Panc1 (cell line): ENCODE measurements at regions not wholly inside any gene's neighbourhood (a gene's known extent, or its start where the extent isn't known, plus 50 kb on each side); places are given as distances from the start of the nearest gene placed in this dataset.

Experiments
- ATAC-seq: fragments of 200-7000 bp; cut with Tn5 transposase; 2 replicates; pipeline ENCODE4 v1.9.1; 2020; ENCODE audit warnings: mild to moderate bottlenecking, moderate library complexity
- BruUV-seq: library from RNA; stranded (reverse); fragments of 400-500 nt; replicated peaks from 2 replicates; lab custom pipeline; 2021; lab: Mats Ljungman, UMichigan
- CTCF ChIA-PET: fragments of 300-600 bp; sonication (Branson Sonifier 250); formaldehyde crosslinking; loops from one replicate; lab custom pipeline; 2022; ENCODE audit warnings: antibody characterized with exemption; lab: Charles Lee
- POLR2A ChIA-PET: fragments of 300-600 bp; sonication (Branson Sonifier 250); formaldehyde crosslinking; loops from one replicate; lab custom pipeline; 2022; ENCODE audit warnings: antibody characterized with exemption; lab: Charles Lee
- DNase-seq: peaks from one replicate; pipeline ENCODE4 v3.0.0-alpha.2; 2010; ENCODE audit warnings: low read depth, low spot score
- H3K27ac ChIP-seq: 2 replicates; pipeline ENCODE4 v1.5.1; 2011; ENCODE audit warnings: mild to moderate bottlenecking, low read length, inconsistent platforms
- H3K27me3 ChIP-seq: fragments of 200-500 bp; sonication (Bioruptor generic); 2 replicates; pipeline ENCODE4 v1.6.0; 2014; ENCODE audit warnings: low read length, inconsistent platforms; ENCODE audit not compliant: control insufficient read depth, insufficient read depth
- H3K36me3 ChIP-seq: fragments of 200-500 bp; sonication (Bioruptor generic); 2 replicates; pipeline ENCODE4 v1.5.1; 2014; ENCODE audit warnings: inconsistent platforms, mild to moderate bottlenecking, low read length, moderate library complexity; ENCODE audit not compliant: control insufficient read depth, insufficient read depth
- H3K4me1 ChIP-seq: 2 replicates; pipeline ENCODE4 v1.5.1; 2011; ENCODE audit warnings: inconsistent platforms, mild to moderate bottlenecking, low read length, moderate library complexity; ENCODE audit not compliant: control insufficient read depth, insufficient read depth
- H3K4me3 ChIP-seq, 2 experiments: 2 replicates each; pipeline ENCODE4 v1.5.1; 2011 to 2012; ENCODE audit warnings: low read depth in 2 of 2, low read length in 2 of 2, mild to moderate bottlenecking in 2 of 2, inconsistent platforms in 1 of 2, moderate library complexity in 1 of 2
- H3K9me3 ChIP-seq: fragments of 200-500 bp; sonication (Bioruptor generic); 2 replicates; pipeline ENCODE4 v1.5.1; 2014; ENCODE audit warnings: low read depth, mild to moderate bottlenecking, inconsistent platforms, low read length, moderate library complexity; ENCODE audit not compliant: control insufficient read depth, insufficient read depth
- POLR2AphosphoS5 ChIP-seq: IDR thresholded peaks from 2 replicates; pipeline ENCODE4 v1.6.1; 2012; ENCODE audit warnings: mild to moderate bottlenecking, low read depth, low read length, moderate library complexity
- SIN3A ChIP-seq: IDR thresholded peaks from 2 replicates; pipeline ENCODE4 v1.6.1; 2012; ENCODE audit warnings: low read depth, mild to moderate bottlenecking, low read length, moderate library complexity, borderline replicate concordance; ENCODE audit not compliant: insufficient read depth
- TCF7L2 ChIP-seq: IDR thresholded peaks from 2 replicates; pipeline ENCODE4 v1.6.1; 2011; ENCODE audit warnings: mild to moderate bottlenecking, low read depth, low read length, inconsistent platforms
- in situ Hi-C: cut with HindIII; loops from 2 replicates; pipeline ENCODE4 v1.10.0; 2016; ENCODE audit warnings: low sequenced_read_pairs, low pct_unique_long_range_greater_than_20kb
- intact Hi-C: fragments of 100-400 bp; cut with micrococcal nuclease; formaldehyde crosslinking; loops from one replicate; pipeline ENCODE4 v1.10.0; 2022; ENCODE audit not compliant: unreplicated experiment
- TF ChIP-seq, protein P1 (sequence below), 2 experiments: IDR thresholded peaks; 2 replicates each; pipeline ENCODE4 v1.6.1; 2011 to 2012; ENCODE audit warnings: low read depth in 2 of 2, control low read depth in 1 of 2, low read length in 1 of 2, mild to moderate bottlenecking in 1 of 2, moderate library complexity in 1 of 2; ENCODE audit not compliant: insufficient read depth in 1 of 2
- TF ChIP-seq, protein P2 (sequence below): fragments of 450-650 bp; IDR thresholded peaks from 2 replicates; pipeline ENCODE4 v1.5.1; 2017; ENCODE audit warnings: mild to moderate bottlenecking

DNA sequence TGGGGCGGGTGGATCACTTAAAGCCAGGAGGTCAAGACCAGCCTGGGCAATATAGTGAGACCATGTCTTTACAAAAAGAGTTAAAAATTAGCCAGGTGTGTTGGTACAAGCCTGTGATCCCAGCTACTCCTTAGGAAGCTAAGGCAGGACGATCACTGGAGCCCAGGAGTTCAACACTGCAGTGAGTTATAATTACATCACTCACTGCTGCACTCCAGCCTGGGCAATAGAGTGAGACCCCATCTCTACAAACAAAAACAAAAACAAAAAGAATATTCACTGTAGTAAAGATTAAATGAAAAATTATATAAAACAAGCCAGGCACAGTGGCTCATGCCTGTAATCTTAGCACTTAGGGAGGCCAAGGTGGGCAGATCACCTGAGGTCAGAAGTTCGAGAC is 1047.6 kb upstream of the AUTS2 start:
- no peaks in the 10 kb centered on the region for H3K27me3 ChIP-seq
- no peaks in the 10 kb centered on the region for H3K9me3 ChIP-seq
- H3K36me3 ChIP-seq: no peaks in the 10 kb centered on the region
- in situ Hi-C loops (no loop called here), intact Hi-C loops (no loop called here)
- ATAC-seq (no peak), DNase-seq (no peak)
- ChIA-PET CTCF (no interaction called here), POLR2A (no interaction called here)
- H3K27ac ChIP-seq: no peak overlapping the region
- no TSS peak for BruUV-seq
- no peaks in the 10 kb centered on the region for H3K4me1 ChIP-seq
- TF ChIP-seq TCF7L2: no peak
- TF ChIP-seq, protein P1, sequence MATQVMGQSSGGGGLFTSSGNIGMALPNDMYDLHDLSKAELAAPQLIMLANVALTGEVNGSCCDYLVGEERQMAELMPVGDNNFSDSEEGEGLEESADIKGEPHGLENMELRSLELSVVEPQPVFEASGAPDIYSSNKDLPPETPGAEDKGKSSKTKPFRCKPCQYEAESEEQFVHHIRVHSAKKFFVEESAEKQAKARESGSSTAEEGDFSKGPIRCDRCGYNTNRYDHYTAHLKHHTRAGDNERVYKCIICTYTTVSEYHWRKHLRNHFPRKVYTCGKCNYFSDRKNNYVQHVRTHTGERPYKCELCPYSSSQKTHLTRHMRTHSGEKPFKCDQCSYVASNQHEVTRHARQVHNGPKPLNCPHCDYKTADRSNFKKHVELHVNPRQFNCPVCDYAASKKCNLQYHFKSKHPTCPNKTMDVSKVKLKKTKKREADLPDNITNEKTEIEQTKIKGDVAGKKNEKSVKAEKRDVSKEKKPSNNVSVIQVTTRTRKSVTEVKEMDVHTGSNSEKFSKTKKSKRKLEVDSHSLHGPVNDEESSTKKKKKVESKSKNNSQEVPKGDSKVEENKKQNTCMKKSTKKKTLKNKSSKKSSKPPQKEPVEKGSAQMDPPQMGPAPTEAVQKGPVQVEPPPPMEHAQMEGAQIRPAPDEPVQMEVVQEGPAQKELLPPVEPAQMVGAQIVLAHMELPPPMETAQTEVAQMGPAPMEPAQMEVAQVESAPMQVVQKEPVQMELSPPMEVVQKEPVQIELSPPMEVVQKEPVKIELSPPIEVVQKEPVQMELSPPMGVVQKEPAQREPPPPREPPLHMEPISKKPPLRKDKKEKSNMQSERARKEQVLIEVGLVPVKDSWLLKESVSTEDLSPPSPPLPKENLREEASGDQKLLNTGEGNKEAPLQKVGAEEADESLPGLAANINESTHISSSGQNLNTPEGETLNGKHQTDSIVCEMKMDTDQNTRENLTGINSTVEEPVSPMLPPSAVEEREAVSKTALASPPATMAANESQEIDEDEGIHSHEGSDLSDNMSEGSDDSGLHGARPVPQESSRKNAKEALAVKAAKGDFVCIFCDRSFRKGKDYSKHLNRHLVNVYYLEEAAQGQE (IDR thresholded peaks at IDR 0.05; ENCODE audit: insufficient read depth in 1 of 2, low read depth in 2 of 2, low read length in 1 of 2): no peak
- no peak for TF ChIP-seq POLR2AphosphoS5
- TF ChIP-seq, protein P2, sequence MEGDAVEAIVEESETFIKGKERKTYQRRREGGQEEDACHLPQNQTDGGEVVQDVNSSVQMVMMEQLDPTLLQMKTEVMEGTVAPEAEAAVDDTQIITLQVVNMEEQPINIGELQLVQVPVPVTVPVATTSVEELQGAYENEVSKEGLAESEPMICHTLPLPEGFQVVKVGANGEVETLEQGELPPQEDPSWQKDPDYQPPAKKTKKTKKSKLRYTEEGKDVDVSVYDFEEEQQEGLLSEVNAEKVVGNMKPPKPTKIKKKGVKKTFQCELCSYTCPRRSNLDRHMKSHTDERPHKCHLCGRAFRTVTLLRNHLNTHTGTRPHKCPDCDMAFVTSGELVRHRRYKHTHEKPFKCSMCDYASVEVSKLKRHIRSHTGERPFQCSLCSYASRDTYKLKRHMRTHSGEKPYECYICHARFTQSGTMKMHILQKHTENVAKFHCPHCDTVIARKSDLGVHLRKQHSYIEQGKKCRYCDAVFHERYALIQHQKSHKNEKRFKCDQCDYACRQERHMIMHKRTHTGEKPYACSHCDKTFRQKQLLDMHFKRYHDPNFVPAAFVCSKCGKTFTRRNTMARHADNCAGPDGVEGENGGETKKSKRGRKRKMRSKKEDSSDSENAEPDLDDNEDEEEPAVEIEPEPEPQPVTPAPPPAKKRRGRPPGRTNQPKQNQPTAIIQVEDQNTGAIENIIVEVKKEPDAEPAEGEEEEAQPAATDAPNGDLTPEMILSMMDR: no peak
- no peak for TF ChIP-seq SIN3A
- H3K4me3 ChIP-seq: no peak overlapping the region

DNA sequence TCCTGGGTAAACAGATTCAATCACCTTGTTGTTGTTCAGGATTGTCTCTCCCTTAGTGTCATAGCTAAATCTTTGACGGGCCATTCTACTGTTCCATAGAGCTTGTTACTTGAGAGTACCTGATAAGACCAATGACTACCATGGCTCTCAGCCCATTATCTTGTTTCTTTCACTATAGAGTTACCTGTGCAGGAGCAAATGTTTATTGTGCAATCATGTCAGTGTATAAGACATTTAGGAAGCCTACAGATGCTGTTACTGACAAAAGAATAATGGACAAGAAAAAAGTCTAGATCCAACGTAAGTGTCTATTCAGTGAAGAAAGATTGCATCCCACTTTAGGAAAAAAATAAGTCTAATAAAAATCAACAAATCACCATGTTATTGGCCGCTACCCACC is 1041.7 kb upstream of the AUTS2 start:
- Histone ChIP-seq H3K4me3 (no peak overlapping the region), H3K27me3 (no peaks in the 10 kb centered on the region), H3K9me3 (no peaks in the 10 kb centered on the region), H3K36me3 (no peaks in the 10 kb centered on the region), H3K4me1 (no peaks in the 10 kb centered on the region), H3K27ac (no peak overlapping the region)
- intact Hi-C loops (no loop called here), in situ Hi-C loops (no loop called here)
- no TSS peak for BruUV-seq
- ChIA-PET CTCF (no interaction called here), POLR2A (no interaction called here)
- no peak for ATAC-seq
- TF ChIP-seq POLR2AphosphoS5: no peak
- TF ChIP-seq, protein P2: no peak
- TF ChIP-seq TCF7L2: no peak
- TF ChIP-seq, protein P1 (IDR thresholded peaks at IDR 0.05; ENCODE audit: insufficient read depth in 1 of 2, low read depth in 2 of 2, low read length in 1 of 2): no peak
- TF ChIP-seq SIN3A: no peak
- no peak for DNase-seq
